Activated CD4-positive, alpha-beta T cell treated with anti-CD3 and anti-CD28 coated beads for 36 hours (primary cell): ENCODE measurements at regions not wholly inside any gene's neighbourhood (a gene's known extent, or its start where the extent isn't known, plus 50 kb on each side); places are given as distances from the start of the nearest gene placed in this dataset.

Experiments used
- ATAC-seq: fragments of 200-7000 bp; cut with Tn5 transposase; one replicate; pipeline ENCODE4 v1.10.0; 2021; ENCODE audit warnings: mild to moderate bottlenecking, moderate library complexity
- CTCF ChIA-PET: fragments of 350-600 bp; sonication (Branson Sonifier 250); formaldehyde crosslinking; loops from one replicate; lab custom pipeline; 2021; ENCODE audit warnings: antibody characterized with exemption; lab: Charles Lee
- POLR2A ChIA-PET: fragments of 350-600 bp; sonication (Branson Sonifier 250); formaldehyde crosslinking; loops from one replicate; lab custom pipeline; 2021; ENCODE audit warnings: antibody characterized with exemption, inconsistent platforms; lab: Charles Lee
- DNase-seq: peaks from one replicate; pipeline ENCODE4 v3.0.0-alpha.2; 2020
- H3K27ac Mint-ChIP-seq: one replicate; pipeline ENCODE4 v1.8.0; 2021; ENCODE audit warnings: mixed read lengths
- H3K27me3 Mint-ChIP-seq: one replicate; pipeline ENCODE4 v1.8.0; 2021; ENCODE audit warnings: mixed read lengths
- H3K36me3 Mint-ChIP-seq: one replicate; pipeline ENCODE4 v1.8.0; 2021; ENCODE audit warnings: low read depth, mixed read lengths
- H3K4me1 Mint-ChIP-seq: one replicate; pipeline ENCODE4 v1.8.0; 2021; ENCODE audit warnings: mixed read lengths
- H3K4me3 Mint-ChIP-seq: one replicate; pipeline ENCODE4 v1.8.0; 2021; ENCODE audit warnings: mild to moderate bottlenecking, moderate library complexity, mixed read lengths
- H3K9me3 Mint-ChIP-seq: one replicate; pipeline ENCODE4 v1.8.0; 2021; ENCODE audit warnings: low read depth, mixed read lengths
- intact Hi-C, 2 experiments: fragments of 100-400 bp; cut with DNase I in 1 of 2; cut with micrococcal nuclease in 1 of 2; formaldehyde crosslinking; loops; one replicate each; pipeline versions ENCODE4 v1.14.2 to v1.15.1; 2022 to 2024; cut with DNase I, micrococcal nuclease

- ChIA-PET POLR2A (no interaction called here), CTCF (no interaction called here)
- Mint-ChIP-seq H3K4me1 (peaks cover 6% of the 10 kb centered on the region), H3K9me3 (peaks cover 10% of the 10 kb centered on the region), H3K36me3 (no peaks in the 10 kb centered on the region), H3K4me3 (no peak overlapping the region), H3K27ac (no peak overlapping the region), H3K27me3 (no peaks in the 10 kb centered on the region)
- DNase-seq = no peak
- intact Hi-C loops = loop anchor here in 1 of 2 experiments (10.0 kb wide), 1 partner anchor 493 kb away; no protein-coding TSS in a partner anchor
- ATAC-seq = no peak
Observed at GRCh38 chr2:188077757-188078156, 213.9 kb upstream of the GULP1 start.

- peaks cover 6% of the 10 kb centered on the region for H3K9me3 Mint-ChIP-seq
- CTCF ChIA-PET = no interaction called here
- H3K36me3 Mint-ChIP-seq = no peaks in the 10 kb centered on the region
- no peak overlapping the region for H3K4me3 Mint-ChIP-seq
- no peak overlapping the region for H3K27ac Mint-ChIP-seq
- no peak for DNase-seq
- intact Hi-C loops = loop anchor here in 1 of 2 experiments (10.0 kb wide), 1 partner anchor 494 kb away; no protein-coding TSS in a partner anchor
- H3K27me3 Mint-ChIP-seq = no peaks in the 10 kb centered on the region
- no peak for ATAC-seq
- H3K4me1 Mint-ChIP-seq = peaks cover 6% of the 10 kb centered on the region
- POLR2A ChIA-PET = no interaction called here
Observed at GRCh38 chr2:188078534-188078933, 213.1 kb upstream of the GULP1 start.

- ATAC-seq (no peak), DNase-seq (no peak)
- no peak overlapping the region for H3K27ac Mint-ChIP-seq
- peaks cover 6% of the 10 kb centered on the region for H3K4me1 Mint-ChIP-seq
- H3K27me3 Mint-ChIP-seq = no peaks in the 10 kb centered on the region
- intact Hi-C loops = loop anchor here in 1 of 2 experiments (10.0 kb wide), 1 partner anchor 494 kb away; no protein-coding TSS in a partner anchor
- CTCF ChIA-PET = no interaction called here
- no peak overlapping the region for H3K4me3 Mint-ChIP-seq
- POLR2A ChIA-PET = no interaction called here
- H3K36me3 Mint-ChIP-seq = no peaks in the 10 kb centered on the region
- H3K9me3 Mint-ChIP-seq = peaks cover 3% of the 10 kb centered on the region
Observed at GRCh38 chr2:188079196-188079595, 212.5 kb upstream of the GULP1 start.

- H3K4me3 Mint-ChIP-seq = no peak overlapping the region
- no peaks in the 10 kb centered on the region for H3K4me1 Mint-ChIP-seq
- ChIA-PET CTCF (no interaction called here), POLR2A (no interaction called here)
- no peaks in the 10 kb centered on the region for H3K36me3 Mint-ChIP-seq
- intact Hi-C loops = no loop called here
- H3K27me3 Mint-ChIP-seq = no peaks in the 10 kb centered on the region
- H3K9me3 Mint-ChIP-seq = no peaks in the 10 kb centered on the region
- no peak for ATAC-seq
- DNase-seq = no peak
- no peak overlapping the region for H3K27ac Mint-ChIP-seq
Observed at GRCh38 chr2:188085421-188085820, 206.3 kb upstream of the GULP1 start.

- intact Hi-C loops = no loop called here
- Mint-ChIP-seq H3K27me3 (no peaks in the 10 kb centered on the region), H3K4me1 (no peaks in the 10 kb centered on the region), H3K4me3 (no peak overlapping the region), H3K27ac (no peak overlapping the region), H3K9me3 (no peaks in the 10 kb centered on the region), H3K36me3 (no peaks in the 10 kb centered on the region)
- no peak for DNase-seq
- no peak for ATAC-seq
- ChIA-PET CTCF (no interaction called here), POLR2A (no interaction called here)
Observed at GRCh38 chr2:188089901-188090300, 201.8 kb upstream of the GULP1 start.

- H3K36me3 Mint-ChIP-seq = no peaks in the 10 kb centered on the region
- H3K27me3 Mint-ChIP-seq = no peaks in the 10 kb centered on the region
- no peaks in the 10 kb centered on the region for H3K9me3 Mint-ChIP-seq
- H3K4me3 Mint-ChIP-seq = no peak overlapping the region
- no peak for DNase-seq
- H3K27ac Mint-ChIP-seq = no peak overlapping the region
- POLR2A ChIA-PET = no interaction called here
- intact Hi-C loops = no loop called here
- no peaks in the 10 kb centered on the region for H3K4me1 Mint-ChIP-seq
- ATAC-seq = no peak
- CTCF ChIA-PET = no interaction called here
Observed at GRCh38 chr2:188091220-188091619, 200.5 kb upstream of the GULP1 start.

- no peak overlapping the region for H3K4me3 Mint-ChIP-seq
- ATAC-seq (no peak), DNase-seq (no peak)
- ChIA-PET POLR2A (no interaction called here), CTCF (no interaction called here)
- H3K4me1 Mint-ChIP-seq = no peaks in the 10 kb centered on the region
- no peaks in the 10 kb centered on the region for H3K27me3 Mint-ChIP-seq
- no peaks in the 10 kb centered on the region for H3K36me3 Mint-ChIP-seq
- no peak overlapping the region for H3K27ac Mint-ChIP-seq
- intact Hi-C loops = no loop called here
- no peaks in the 10 kb centered on the region for H3K9me3 Mint-ChIP-seq
Observed at GRCh38 chr2:188092734-188093133, 198.9 kb upstream of the GULP1 start.

GRCh38 chr2:188096910-188097309 is 194.8 kb upstream of the GULP1 start:
- no peak for ATAC-seq
- POLR2A ChIA-PET = no interaction called here
- H3K36me3 Mint-ChIP-seq = no peaks in the 10 kb centered on the region
- H3K4me3 Mint-ChIP-seq = no peak overlapping the region
- CTCF ChIA-PET = no interaction called here
- no peak for DNase-seq
- intact Hi-C loops = no loop called here
- no peaks in the 10 kb centered on the region for H3K27me3 Mint-ChIP-seq
- H3K27ac Mint-ChIP-seq = no peak overlapping the region
- H3K4me1 Mint-ChIP-seq = no peaks in the 10 kb centered on the region
- no peaks in the 10 kb centered on the region for H3K9me3 Mint-ChIP-seq

- DNase-seq = no peak
- Mint-ChIP-seq H3K4me3 (no peak overlapping the region), H3K36me3 (no peaks in the 10 kb centered on the region), H3K27ac (no peak overlapping the region), H3K9me3 (no peaks in the 10 kb centered on the region), H3K4me1 (no peaks in the 10 kb centered on the region), H3K27me3 (no peaks in the 10 kb centered on the region)
- ChIA-PET CTCF (no interaction called here), POLR2A (no interaction called here)
- no peak for ATAC-seq
- intact Hi-C loops = no loop called here
Observed at GRCh38 chr2:188102881-188103280, 188.8 kb upstream of the GULP1 start.

- intact Hi-C loops = no loop called here
- no peak overlapping the region for H3K27ac Mint-ChIP-seq
- no peaks in the 10 kb centered on the region for H3K36me3 Mint-ChIP-seq
- no peak overlapping the region for H3K4me3 Mint-ChIP-seq
- no peaks in the 10 kb centered on the region for H3K27me3 Mint-ChIP-seq
- no peak for ATAC-seq
- ChIA-PET CTCF (interaction anchor here (1.1 kb wide), 1 partner anchor 25 kb away, joined by 3 read pairs; no protein-coding TSS in a partner anchor), POLR2A (no interaction called here)
- DNase-seq = no peak
- no peaks in the 10 kb centered on the region for H3K4me1 Mint-ChIP-seq
- no peaks in the 10 kb centered on the region for H3K9me3 Mint-ChIP-seq
Observed at GRCh38 chr2:188114014-188114413, 177.7 kb upstream of the GULP1 start.

- no peaks in the 10 kb centered on the region for H3K9me3 Mint-ChIP-seq
- intact Hi-C loops = no loop called here
- DNase-seq (no peak), ATAC-seq (no peak)
- H3K27ac Mint-ChIP-seq = no peak overlapping the region
- ChIA-PET CTCF (no interaction called here), POLR2A (no interaction called here)
- no peaks in the 10 kb centered on the region for H3K27me3 Mint-ChIP-seq
- no peaks in the 10 kb centered on the region for H3K4me1 Mint-ChIP-seq
- no peaks in the 10 kb centered on the region for H3K36me3 Mint-ChIP-seq
- H3K4me3 Mint-ChIP-seq = no peak overlapping the region
Observed at GRCh38 chr2:188117706-188118105, 174.0 kb upstream of the GULP1 start.

- Mint-ChIP-seq H3K27ac (no peak overlapping the region), H3K4me3 (no peak overlapping the region), H3K9me3 (no peaks in the 10 kb centered on the region), H3K4me1 (no peaks in the 10 kb centered on the region), H3K27me3 (no peaks in the 10 kb centered on the region), H3K36me3 (no peaks in the 10 kb centered on the region)
- intact Hi-C loops = no loop called here
- DNase-seq (no peak), ATAC-seq (no peak)
- ChIA-PET CTCF (no interaction called here), POLR2A (no interaction called here)
Observed at GRCh38 chr2:188118431-188118830, 173.2 kb upstream of the GULP1 start.
